ENCODE measurements at regions not wholly inside any gene's neighbourhood (a gene's known extent, or its start where the extent isn't known, plus 50 kb on each side); places are given as distances from the start of the nearest gene placed in this dataset.

DNA sequence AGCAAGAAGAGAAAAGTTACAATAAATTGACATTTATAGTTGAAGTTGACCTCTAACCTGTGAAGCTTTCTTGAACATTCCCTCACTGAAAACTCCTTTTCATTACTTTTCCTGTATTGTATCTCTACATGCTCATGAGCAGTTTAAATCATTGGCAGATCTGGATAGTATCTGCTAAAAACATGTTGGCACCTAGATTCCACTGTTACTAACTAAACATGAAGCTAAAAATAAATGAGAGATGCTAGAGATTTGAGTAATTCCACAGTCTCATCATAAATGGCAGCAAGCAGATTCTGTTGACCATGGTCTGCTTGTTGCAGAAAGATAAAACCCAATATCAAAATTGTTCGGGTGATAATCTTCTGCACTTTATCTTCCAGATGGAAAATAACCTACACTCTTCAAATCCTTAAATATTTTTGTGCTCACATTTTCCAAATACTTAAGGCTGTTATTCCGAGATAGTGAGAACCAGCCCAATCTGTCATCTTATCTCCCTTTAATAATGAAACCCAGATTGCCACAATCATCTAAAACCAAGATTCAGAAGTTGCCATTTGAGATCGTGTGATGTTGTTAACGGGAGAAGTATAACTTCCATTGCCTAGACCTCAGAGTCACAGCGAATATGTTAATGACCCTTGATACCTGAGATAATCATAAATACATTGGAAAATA, 171.0 kb upstream of the DAAM1 start:
- TF ChIP-seq POLR2A (IDR thresholded peaks at IDR 0.05; ENCODE audit: low read depth) = no peak
- TF ChIP-seq, protein P1, sequence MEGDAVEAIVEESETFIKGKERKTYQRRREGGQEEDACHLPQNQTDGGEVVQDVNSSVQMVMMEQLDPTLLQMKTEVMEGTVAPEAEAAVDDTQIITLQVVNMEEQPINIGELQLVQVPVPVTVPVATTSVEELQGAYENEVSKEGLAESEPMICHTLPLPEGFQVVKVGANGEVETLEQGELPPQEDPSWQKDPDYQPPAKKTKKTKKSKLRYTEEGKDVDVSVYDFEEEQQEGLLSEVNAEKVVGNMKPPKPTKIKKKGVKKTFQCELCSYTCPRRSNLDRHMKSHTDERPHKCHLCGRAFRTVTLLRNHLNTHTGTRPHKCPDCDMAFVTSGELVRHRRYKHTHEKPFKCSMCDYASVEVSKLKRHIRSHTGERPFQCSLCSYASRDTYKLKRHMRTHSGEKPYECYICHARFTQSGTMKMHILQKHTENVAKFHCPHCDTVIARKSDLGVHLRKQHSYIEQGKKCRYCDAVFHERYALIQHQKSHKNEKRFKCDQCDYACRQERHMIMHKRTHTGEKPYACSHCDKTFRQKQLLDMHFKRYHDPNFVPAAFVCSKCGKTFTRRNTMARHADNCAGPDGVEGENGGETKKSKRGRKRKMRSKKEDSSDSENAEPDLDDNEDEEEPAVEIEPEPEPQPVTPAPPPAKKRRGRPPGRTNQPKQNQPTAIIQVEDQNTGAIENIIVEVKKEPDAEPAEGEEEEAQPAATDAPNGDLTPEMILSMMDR (IDR thresholded peaks at IDR 0.05) = no peak
- TF ChIP-seq POLR2AphosphoS5 (IDR thresholded peaks at IDR 0.05) = no peak
